Keratinocyte (primary cell): ENCODE measurements at regions not wholly inside any gene's neighbourhood (a gene's known extent, or its start where the extent isn't known, plus 50 kb on each side); places are given as distances from the start of the nearest gene placed in this dataset.

ENCODE experiments used
- EZH2 ChIP-seq: IDR thresholded peaks from one replicate; pipeline ENCODE4 v1.6.1; 2012; ENCODE audit warnings: inconsistent platforms, mild to moderate bottlenecking, low read length, moderate library complexity
- TF ChIP-seq, protein P1 (sequence below), 3 experiments: IDR thresholded peaks in 1 of 3; conservative IDR thresholded peaks in 1 of 3; optimal IDR thresholded peaks in 1 of 3; 2 replicates in 2 of 3; 3 replicates in 1 of 3; pipeline versions ENCODE3 to v1.5.1; 2011; ENCODE audit warnings: low read length in 3 of 3, mild to moderate bottlenecking in 3 of 3, moderate library complexity in 2 of 3, control low read depth in 1 of 3, inconsistent platforms in 1 of 3; ENCODE audit not compliant: insufficient read depth in 2 of 3; ENCODE audit errors: extremely low read depth in 1 of 3

DNA sequence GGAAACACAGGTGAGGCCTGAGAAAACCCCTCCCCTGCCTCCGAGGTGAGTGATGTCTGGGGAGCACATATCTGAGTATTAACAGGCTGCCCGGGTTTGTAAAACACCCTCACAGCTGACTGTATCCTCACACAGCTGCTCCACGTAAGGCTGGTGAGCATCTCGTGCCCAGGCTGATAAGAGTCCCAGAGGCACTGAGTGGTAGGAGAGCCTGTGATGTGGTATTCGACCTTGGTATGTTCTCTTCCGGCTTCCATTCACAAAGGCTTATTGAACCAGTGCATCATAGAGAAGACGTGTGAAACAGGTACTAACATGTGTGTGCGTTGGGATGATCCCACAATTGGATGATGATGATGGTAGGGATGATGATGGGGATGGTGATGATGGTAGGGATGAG, 71.7 kb downstream of the RASSF10 start:
- TF ChIP-seq, protein P1, sequence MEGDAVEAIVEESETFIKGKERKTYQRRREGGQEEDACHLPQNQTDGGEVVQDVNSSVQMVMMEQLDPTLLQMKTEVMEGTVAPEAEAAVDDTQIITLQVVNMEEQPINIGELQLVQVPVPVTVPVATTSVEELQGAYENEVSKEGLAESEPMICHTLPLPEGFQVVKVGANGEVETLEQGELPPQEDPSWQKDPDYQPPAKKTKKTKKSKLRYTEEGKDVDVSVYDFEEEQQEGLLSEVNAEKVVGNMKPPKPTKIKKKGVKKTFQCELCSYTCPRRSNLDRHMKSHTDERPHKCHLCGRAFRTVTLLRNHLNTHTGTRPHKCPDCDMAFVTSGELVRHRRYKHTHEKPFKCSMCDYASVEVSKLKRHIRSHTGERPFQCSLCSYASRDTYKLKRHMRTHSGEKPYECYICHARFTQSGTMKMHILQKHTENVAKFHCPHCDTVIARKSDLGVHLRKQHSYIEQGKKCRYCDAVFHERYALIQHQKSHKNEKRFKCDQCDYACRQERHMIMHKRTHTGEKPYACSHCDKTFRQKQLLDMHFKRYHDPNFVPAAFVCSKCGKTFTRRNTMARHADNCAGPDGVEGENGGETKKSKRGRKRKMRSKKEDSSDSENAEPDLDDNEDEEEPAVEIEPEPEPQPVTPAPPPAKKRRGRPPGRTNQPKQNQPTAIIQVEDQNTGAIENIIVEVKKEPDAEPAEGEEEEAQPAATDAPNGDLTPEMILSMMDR (optimal IDR thresholded peaks at IDR 0.05 in 1 of 3, IDR thresholded peaks at IDR 0.05 in 1 of 3, conservative IDR thresholded peaks at IDR 0.05 in 1 of 3; ENCODE audit: extremely low read depth in 1 of 3, insufficient read depth in 2 of 3, low read length in 3 of 3) = no peak
- TF ChIP-seq EZH2 = no peak
